Activated CD4-positive, alpha-beta T cell treated with anti-CD3 and anti-CD28 coated beads, Interleukin-10, Interleukin-2, amounts not matched to agents 100 ng/mL and 50 ng/mL, durations not matched to agents 16 hours and 8 hours (primary cell): ENCODE measurements at regions not wholly inside any gene's neighbourhood (a gene's known extent, or its start where the extent isn't known, plus 50 kb on each side); places are given as distances from the start of the nearest gene placed in this dataset.

Experiments
- DNase-seq: peaks from one replicate; pipeline ENCODE4 v3.0.0-alpha.2; 2020

DNA sequence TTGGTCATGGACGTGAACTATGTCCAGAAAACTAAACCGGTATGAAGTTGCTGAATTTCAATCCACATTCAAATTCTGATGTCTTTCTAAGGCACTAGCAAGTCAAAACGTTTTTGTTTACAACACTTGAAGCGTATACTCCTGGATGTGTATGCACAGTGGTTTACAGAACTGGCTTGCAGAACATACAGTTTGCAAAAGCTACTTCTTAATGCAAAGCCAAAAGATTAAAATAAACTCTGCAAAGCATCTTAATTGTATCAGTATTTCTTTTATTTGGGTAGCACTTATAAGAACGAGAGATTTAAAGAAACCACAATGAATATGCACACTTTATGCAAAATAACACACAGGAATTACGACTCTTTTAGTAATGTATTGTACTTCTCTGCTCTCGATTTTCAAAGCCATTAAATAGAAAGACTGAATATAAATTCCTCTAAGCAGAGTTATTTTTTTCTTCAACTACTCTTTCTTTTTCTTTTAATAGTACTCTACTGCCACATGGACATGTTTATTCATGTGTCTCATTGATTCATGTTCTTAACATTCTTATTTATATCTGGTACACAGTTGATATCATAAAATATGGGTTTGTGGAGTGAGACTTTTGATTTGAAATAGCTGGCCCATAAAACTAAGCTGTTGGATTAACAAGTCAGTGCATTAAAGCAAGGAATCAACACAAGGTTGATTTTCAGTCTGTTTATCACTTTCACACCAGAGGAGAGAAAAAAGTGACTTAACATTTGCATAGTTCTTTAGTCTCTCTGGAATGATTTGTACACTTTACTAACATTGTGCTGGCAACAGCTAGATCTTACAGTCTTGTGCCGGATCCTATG, 189.4 kb upstream of the STEAP4 start:
- no peak for DNase-seq

DNA sequence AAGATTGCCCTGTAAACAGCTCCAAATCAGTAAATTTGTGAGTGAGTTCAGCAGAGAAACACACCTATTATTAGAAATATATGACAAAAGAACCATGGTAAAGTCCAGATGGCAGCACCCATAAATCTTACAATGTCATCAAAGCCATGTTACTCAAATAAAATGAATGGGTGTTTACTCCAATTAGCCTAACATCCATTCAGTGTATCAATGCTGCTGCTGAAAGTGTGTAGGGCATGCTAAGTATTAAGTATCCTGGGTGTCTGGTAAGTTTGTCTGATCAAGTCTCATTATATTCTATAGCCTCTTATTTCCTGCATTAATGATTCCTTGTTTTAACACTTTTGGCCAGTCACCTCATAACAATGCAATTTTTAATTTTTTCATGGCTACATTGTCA, 185.5 kb upstream of the STEAP4 start:
- no peak for DNase-seq

DNA sequence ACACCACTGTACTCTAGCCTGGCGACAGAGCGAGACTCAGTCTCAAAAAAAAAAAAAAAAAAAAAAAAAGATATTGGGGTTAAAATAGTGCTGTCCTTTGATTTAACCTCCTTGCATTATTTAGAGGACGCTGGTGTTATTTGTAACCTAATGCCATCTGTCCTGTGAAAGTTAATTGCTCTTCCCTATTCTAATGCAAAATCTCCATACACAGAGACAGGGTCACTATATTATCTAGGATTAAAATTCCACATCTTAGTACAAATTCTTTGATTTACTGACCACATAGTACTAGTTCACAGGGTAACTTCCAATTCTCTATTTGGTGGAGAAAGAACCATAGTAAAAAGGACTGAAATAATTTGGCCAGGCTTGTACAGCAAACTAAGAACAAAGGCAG, 184.2 kb upstream of the STEAP4 start:
- no peak for DNase-seq

DNA sequence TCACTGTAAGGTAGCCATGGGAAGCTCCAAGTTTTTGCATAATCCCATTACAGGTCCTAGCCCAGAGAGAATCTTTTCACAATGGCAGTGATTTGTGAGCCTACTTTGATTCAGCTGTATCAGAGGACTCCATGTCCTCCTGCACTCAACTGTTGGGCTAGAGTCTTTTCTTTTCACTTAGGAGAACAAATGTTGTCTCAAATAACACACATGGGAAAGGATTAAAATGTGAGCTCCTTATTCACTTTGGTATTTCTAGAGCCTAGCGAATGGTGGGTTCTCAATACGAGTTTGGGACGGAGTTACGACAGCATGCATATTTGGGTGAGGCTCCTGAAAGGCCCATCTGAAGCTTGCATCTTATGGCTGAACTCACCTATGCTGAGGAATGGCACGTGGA, 183.5 kb upstream of the STEAP4 start:
- no peak for DNase-seq

DNA sequence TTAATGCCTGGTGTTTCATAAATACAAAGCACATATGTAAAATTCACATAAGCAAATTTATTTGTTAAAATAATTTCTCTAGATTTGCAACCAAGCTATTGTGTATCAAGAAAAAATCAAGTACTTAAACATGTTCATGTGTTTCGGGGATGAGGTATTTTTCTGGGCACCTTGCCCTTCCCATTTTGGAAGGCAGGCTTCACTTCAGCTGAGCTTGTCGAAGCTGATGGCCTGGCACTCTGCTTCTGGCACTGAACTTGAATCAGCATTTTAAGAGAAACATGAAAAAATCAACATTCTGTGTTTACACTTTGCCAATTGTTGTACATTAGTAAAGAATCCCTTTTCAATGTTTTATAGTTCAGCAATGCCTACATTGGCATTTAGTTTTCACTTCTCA, 179.1 kb upstream of the STEAP4 start:
- DNase-seq, result no peak

DNA sequence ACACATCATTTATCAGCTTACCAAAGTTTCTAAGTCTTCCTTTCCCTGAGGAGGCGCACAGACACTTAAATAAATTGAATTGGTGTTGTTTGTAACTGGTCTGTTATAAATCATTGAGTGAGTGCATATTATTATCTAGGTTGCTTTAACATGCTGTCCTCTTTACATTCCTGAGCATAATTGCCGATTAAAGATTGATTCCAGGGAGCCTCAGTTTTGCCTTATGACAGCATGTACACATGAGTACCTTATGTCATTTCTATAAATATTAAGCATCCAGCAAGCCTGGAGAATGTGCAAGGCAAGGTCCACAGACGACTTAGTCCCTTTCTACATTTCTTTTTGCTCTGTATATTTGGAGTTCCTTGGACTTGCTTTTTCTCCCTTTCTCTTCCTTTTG, 177.9 kb upstream of the STEAP4 start:
- DNase-seq, result no peak

DNA sequence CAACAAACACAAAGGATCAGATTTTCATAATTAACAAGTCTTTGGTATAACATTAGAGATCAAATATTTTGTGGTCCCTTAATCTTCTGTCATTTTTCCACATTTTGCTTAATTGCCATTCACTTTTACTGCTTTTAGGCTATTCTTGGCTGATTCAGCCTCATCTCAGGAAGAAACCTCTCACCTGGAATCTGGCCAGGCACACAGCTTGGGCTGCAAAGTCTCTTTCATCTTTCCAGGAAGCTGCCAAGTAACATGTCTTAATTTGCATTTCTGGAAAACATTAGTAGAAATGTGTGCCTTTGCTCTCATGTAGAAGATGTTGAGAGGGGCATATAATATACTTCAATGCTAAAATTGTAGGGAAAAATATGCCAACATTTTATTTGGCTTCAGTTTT, 174.2 kb upstream of the STEAP4 start:
- DNase-seq, result no peak

DNA sequence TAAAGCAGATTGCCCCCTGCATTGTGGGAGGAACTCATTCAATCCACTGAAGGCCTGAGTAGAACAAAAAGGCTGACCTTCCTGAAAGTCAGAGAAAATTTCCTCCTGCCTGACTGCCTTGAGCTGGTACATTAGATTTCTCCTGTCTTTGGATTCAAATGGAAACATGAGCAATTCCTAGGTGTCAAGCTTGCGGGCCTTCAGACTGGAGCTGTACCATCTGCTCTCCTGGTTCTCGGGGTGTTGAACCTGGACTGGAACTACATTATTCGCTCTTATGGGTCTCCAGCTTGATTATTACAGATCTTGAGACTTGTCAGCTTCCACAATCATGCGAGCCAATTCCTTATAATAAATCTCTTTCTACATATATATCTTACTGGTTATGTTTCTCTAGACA, 173.6 kb upstream of the STEAP4 start:
- no peak for DNase-seq

DNA sequence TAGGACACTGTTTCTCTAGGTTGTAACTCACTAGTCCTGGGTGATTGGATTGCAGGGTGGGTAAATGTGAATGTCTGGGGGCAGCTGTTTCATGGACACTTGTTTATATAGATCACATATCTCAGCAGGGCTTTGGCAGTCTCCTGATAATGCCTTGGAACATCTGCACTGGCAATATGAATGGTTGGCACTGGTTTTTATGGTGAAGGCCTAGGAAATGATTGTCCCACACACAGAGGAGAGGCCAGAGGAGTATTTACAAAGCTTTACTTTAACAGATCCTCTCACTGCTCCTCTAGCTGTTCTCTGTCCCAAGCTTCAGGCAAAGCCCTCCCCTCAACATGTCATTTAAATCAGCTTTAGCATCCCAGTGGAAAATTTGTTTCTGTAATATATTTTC, 171.3 kb upstream of the STEAP4 start:
- DNase-seq, result no peak

DNA sequence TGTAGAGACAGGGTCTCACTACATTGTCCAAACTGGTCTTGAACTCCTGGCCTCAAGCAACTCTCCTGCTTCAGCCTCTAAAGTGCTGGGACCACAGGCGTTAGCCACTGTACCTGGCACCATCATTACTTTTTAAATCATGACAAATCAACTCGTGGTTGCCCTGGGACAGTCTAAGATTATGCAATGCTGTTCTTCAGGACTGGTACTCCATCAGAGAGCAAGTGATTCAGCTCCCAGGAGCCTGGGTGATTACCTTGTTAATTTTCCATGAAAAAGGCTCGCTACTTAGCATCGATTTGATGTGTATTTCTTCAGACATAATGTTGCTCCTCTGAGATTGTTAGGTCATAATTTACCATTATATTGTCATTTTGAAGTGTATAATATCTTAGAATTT, 158.9 kb upstream of the STEAP4 start:
- no peak for DNase-seq

DNA sequence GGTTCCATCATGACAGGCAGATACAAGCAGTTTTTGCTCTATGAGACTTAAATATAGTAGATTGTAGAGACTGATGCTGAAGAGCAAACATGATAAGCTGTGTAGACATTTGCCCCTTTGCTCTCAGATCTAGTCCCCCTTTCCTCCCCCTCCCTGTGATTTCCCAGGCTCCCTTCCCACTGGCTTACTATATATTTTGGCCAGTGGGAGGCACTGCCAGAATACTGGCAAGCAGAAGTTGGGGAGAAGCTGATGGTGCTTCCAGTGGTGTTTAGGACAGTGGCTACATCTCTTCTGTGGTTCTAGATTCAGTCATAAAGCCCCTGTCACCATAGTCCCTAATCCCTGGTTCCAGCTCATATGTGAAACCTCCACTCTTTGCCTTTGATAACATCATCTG, 156.1 kb upstream of the STEAP4 start:
- DNase-seq, result no peak

DNA sequence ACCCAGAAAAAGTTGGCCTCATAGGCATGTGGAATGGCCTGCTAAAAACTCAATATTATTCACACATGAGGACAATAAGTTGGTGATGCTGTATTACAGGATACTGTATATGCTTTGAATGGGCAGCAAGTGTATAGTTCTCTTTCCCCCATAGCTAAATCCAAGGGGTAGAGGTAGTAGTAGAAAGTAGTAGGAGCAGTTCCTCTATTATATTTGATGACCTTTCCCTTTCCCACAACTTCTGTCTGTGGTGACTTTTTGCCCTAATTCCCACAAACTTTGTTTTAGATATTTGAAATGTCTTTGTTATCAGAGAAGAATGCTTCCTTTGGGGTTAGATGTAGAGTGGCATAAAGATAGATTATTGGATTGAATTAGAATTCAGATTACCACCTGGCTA, 154.0 kb upstream of the STEAP4 start:
- DNase-seq, result no peak

DNA sequence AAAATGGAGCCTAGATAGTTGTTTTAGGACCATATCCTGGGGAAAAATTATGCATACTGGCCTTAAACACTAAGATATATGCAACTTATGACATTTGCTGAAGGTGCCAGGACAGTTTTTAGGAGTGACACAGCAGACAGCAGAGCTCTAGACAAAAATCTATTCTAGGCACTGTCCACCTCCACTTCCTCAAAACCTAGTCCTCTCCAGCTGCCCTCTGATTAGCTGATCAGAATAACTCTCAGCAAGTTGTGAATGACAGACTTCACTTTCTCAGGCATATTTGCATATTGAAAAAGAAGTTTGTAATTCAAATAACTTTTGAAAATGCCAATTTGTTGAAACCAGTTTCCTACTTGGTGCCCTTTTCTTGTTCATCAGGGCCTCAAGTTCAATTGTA, 152.3 kb upstream of the STEAP4 start:
- no peak for DNase-seq

DNA sequence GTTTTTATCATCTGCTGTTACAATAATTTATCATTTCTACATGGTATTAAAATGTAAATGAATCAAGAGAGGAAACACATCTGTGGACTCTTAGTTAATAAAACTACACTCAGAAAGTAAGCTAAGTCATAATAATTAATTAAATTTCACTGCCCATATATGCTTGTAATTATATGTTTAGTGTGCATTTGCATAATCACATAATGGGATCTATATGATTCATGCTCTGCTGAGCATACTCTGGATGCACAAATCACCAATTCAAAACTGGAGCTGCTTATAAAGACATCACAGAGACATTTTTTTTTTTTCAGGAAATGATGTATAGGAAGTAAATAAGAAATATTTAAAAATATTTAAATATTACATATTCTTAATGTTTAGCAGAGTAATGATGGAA, 151.6 kb upstream of the STEAP4 start:
- DNase-seq, result no peak

DNA sequence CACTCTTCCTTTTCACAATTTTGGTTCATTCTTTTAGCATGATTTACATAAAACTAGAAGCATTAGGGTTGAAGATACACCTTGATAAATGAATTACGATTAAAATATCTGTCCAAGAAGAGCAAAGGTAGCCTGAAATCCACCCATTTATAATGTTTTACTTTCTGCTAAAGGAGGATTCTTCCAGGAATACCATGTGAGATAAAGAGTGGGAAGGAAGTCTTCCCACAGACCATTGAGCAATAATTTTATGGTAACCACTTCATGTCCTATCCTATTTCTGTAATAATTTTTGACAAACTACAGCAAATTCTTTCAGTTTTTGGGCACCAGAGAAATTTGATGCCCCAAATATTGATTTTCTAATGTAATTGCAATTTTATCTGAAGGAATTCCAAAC, 150.6 kb upstream of the STEAP4 start:
- DNase-seq, result no peak

DNA sequence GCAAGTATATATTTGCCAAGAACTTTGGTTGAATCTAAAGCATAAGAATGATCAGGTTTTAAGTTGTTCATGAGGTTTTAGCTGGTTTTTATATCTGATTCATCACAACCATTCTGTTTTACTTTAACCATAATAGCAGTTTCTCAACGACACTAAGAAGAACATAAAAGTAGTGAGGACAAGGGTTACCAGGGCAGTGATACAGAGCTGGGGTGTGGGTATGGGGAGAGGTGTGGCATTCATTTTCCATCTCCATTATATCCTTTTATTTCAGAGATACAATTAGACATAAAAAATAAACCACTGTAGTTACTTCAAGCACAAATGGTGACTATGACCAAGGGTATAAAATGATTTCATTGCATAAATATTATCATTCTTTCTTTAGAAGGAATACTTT, 149.8 kb upstream of the STEAP4 start:
- no peak for DNase-seq

DNA sequence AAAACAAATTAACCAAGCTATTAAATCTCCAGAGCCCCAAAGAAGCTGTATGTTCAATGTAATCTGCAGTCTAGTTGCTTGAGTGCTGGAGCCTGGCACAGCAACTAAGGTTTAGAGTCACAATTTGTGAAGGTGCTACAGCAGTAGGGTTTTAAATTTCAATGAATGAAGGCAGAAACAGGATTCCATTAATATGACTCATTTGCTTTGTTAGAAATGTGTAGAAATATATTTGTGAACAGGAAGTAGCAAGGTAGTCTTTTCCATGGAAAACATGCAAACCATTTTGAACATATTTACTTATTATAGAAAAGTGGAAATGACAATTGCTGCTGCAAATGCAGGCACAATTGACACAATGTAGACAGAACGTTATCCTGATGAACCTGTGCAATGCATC, 149.0 kb upstream of the STEAP4 start:
- DNase-seq, result no peak

DNA sequence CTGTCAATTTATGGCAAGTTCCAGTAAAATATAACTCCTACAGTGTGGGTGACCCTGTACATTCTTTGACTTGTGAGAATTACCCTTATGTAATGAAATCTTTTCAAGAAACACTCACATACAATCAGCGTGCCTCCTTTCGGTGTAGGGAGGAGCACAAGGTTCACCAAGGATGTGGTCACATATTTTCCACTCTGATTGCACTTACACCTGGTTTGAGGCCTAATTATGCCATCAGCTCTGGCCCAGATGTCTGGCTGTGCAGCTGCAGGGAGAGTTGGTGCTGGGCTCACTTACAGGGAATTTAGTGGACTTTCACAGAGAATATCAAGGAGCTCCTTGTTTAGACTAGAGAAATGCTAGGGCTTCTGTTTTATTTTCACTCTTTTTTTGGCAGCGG, 146.0 kb upstream of the STEAP4 start:
- DNase-seq, result no peak

DNA sequence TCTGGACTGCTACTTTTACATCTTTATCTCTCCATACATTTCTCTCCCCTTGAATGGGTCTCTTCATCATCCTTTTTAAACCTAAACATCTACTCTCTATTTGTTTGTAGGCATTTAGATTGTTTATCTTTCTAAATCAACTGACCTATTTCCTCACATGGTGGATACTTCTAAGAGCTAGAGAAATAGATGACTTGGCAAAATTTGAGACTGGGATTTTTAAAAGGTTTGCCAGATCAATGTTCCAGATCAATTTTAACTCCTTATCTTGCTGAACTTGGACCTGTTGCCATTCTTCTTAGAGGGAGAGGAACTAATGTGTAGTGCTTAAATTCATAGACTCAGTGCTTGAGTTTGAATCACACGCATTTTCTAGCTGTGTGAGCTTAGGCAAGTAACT, 144.2 kb upstream of the STEAP4 start:
- DNase-seq, result no peak

DNA sequence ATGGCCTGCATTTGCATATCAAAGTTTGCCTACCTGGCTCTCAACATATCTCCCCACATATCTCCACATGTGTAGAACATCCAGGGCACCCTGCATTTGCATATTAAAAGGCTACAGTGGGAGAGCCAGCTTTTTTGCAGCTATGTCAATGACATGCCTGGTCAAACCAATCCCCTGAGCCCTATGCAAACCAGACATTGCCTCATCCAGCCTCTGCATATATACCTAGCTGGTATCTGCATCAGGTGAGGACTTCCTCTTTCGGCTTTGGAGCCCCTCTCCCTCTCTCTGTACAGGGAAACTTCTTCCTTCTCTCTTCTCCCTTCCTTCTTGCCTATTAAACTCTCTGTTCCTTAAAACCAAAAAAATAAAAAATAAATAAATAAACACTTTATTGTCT, 142.7 kb upstream of the STEAP4 start:
- DNase-seq, result no peak

DNA sequence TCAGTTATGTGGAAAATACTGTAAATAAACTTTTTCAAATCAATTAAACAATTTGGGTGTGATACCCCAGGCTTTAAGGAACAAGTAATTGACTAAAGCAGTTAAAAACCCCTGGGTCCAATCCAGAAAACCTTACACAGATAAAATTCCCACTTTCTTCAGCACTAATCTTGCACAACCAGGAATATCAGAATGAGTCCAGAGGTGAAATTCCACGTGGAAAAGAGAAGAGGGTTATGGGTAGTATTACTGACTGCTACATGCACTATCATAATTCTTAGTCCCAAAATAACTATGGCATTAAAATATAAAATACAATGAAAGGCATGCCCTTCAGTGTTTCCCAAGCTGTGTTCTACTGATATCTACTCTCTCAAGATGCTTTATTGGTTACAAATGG, 135.7 kb upstream of the STEAP4 start:
- no peak for DNase-seq

DNA sequence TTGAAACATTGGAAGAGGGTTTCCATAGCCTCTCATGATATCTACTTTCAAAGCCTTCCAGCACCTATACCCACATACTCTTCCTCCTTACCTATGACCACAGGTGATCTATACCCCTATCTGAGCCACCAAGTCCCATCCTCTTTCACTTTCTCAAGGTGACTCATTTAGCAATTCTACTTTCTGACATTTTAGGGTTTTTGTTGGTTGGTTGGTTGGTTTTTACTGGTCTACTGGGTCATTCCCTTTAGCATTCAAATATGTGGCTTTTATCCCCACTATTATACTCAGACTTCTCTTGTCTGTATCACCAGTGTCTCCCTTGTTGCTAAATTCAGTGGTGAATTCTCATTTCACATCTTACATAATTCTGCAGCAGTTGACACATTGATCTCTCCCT, 130.4 kb upstream of the STEAP4 start:
- no peak for DNase-seq

DNA sequence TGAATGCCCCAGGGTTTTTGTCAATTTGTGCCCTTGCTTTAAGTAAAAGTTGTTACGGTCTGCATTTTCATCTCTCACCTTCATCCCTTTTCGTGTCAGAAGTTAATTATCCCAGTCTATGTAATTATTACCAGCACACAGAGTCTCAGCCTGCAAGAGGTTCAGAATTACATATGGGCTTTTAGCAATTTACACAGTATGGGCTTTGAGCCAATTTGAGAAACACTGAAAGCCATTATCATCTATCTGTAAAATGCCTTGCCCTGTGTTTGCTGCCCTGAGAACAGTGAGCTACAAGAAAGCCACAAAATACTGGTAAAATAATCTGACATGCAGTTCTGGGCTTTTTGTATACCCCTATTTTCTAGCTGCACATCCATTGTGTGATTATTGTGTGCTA, 125.6 kb upstream of the STEAP4 start:
- DNase-seq, result no peak

DNA sequence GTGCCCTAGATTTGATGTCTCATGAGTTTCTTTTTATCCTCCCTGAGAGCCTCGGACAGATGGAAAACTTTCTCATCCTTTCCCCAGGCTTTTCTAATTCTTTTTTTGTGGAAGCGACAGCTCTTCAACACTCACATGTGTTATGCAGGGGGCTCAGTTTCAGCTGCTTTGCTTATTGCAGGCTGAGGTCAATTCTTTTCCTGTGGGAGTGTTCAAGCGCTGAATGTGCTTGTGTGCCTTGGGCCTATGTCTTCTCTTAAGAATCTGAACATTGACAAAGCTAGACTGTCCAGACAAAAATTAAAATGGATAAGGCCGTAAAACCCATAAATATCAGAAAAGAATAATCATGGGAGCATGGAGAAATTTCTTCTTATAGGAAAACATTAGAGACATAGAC, 125.2 kb upstream of the STEAP4 start:
- no peak for DNase-seq

DNA sequence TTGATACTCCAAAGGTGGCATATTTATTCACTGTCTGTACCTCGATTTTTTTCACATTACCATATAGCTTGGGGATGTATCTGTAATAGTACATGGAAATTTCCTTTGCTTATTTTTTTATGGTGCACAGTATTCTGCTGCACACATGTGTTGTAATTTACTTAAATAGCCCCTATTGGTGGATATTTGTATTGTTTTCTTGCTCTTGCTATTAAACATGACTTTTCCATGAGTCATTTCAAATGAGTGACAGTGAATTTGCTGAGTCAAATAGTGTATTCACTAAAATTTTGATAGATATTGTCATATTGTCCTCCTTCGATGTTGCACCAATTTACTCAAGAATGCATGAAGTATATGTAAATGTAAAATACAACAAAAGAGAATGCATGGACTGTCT, 122.7 kb upstream of the STEAP4 start:
- DNase-seq, result peak; percentile 2

DNA sequence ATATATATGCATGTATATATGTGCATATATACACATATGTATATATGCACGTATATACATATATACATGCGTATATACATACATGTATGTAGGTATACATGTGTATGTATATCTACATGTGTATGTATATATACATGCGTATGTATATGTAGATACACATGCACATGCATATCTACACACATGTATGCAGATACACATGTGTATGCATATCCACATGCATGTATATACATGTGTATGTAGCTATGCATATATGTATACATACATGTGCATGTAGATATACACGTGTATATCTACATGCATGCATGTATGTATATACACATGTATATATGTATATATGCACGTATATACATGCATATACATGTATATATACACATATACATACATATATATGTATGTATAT, 95.8 kb upstream of the STEAP4 start:
- no peak for DNase-seq
